ENCODE measurements at regions not wholly inside any gene's neighbourhood (a gene's known extent, or its start where the extent isn't known, plus 50 kb on each side); places are given as distances from the start of the nearest gene placed in this dataset.

- no peak for DNase-seq
These were observed 777.6 kb upstream of the FANCL start for GRCh38 chr2:59018737-59019136.

- no peak for DNase-seq
These were observed 773.9 kb upstream of the FANCL start for GRCh38 chr2:59015027-59015426.

- DNase-seq: no peak
These were observed 771.8 kb upstream of the FANCL start for GRCh38 chr2:59012971-59013370.

- no peak for DNase-seq
These were observed 771.1 kb upstream of the FANCL start for GRCh38 chr2:59012234-59012633.

GRCh38 chr2:59008950-59009349 is 767.8 kb upstream of the FANCL start:
- no peak for DNase-seq

- no peak for DNase-seq
These were observed 764.9 kb upstream of the FANCL start for GRCh38 chr2:59005836-59006615.

- DNase-seq: no peak
These were observed 763.5 kb upstream of the FANCL start for GRCh38 chr2:59004621-59005020.

GRCh38 chr2:59000796-59001195 is 759.7 kb upstream of the FANCL start:
- DNase-seq: no peak

GRCh38 chr2:58992062-58992706 is 751.1 kb upstream of the FANCL start:
- no peak for DNase-seq

- DNase-seq: no peak
These were observed 750.2 kb upstream of the FANCL start for GRCh38 chr2:58991357-58991756.

- no peak for DNase-seq
These were observed 744.4 kb upstream of the FANCL start for GRCh38 chr2:58985541-58985940.

- no peak for DNase-seq
These were observed 743.6 kb upstream of the FANCL start for GRCh38 chr2:58984731-58985130.

GRCh38 chr2:58983111-58983510 is 742.0 kb upstream of the FANCL start:
- DNase-seq: no peak

GRCh38 chr2:58981237-58981636 is 740.1 kb upstream of the FANCL start:
- no peak for DNase-seq

- no peak for DNase-seq
These were observed 735.4 kb upstream of the FANCL start for GRCh38 chr2:58976375-58977071.

GRCh38 chr2:58974881-58975280 is 733.8 kb upstream of the FANCL start:
- no peak for DNase-seq

GRCh38 chr2:58974426-58974825 is 733.3 kb upstream of the FANCL start:
- DNase-seq: no peak

- no peak for DNase-seq
These were observed 732.7 kb upstream of the FANCL start for GRCh38 chr2:58973811-58974281.

- no peak for DNase-seq
These were observed 731.6 kb upstream of the FANCL start for GRCh38 chr2:58972737-58973136.

GRCh38 chr2:58971511-58972360 is 730.6 kb upstream of the FANCL start:
- DNase-seq: no peak

- no peak for DNase-seq
These were observed 729.2 kb upstream of the FANCL start for GRCh38 chr2:58970365-58970764.

- DNase-seq: no peak
These were observed 727.8 kb upstream of the FANCL start for GRCh38 chr2:58968885-58969284.

GRCh38 chr2:58967736-58968135 is 726.6 kb upstream of the FANCL start:
- no peak for DNase-seq
